EL (cell line): ENCODE measurements at regions not wholly inside any gene's neighbourhood (a gene's known extent, or its start where the extent isn't known, plus 50 kb on each side); places are given as distances from the start of the nearest gene placed in this dataset.
"Not testable (repeated sequence)": the region's sequence is repeated elsewhere in the genome, so short reads cannot be mapped to it uniquely, and the experiment has no call there.

Experiments
- DNase-seq: peaks from one replicate; pipeline ENCODE4 v3.0.0-alpha.2; 2016

GRCh38 chr3:77707281-77707680, 667.4 kb downstream of the ROBO2 start:
- no peak for DNase-seq

GRCh38 chr3:77709155-77709554, 669.3 kb downstream of the ROBO2 start:
- DNase-seq: no peak

GRCh38 chr3:77718311-77718710, 678.4 kb downstream of the ROBO2 start:
- DNase-seq: no peak

GRCh38 chr3:77720460-77720971, 680.6 kb downstream of the ROBO2 start:
- no peak for DNase-seq

- no peak for DNase-seq
These were observed 686.6 kb downstream of the ROBO2 start for GRCh38 chr3:77726517-77726916.

GRCh38 chr3:77746048-77746447, 706.1 kb downstream of the ROBO2 start:
- DNase-seq: no peak

GRCh38 chr3:77746892-77747291, 707.0 kb downstream of the ROBO2 start:
- DNase-seq: no peak

GRCh38 chr3:77756397-77756975, 716.6 kb downstream of the ROBO2 start:
- not testable (repeated sequence) for DNase-seq

GRCh38 chr3:77772459-77772858, 732.6 kb downstream of the ROBO2 start:
- no peak for DNase-seq

GRCh38 chr3:77773084-77773483, 733.2 kb downstream of the ROBO2 start:
- no peak for DNase-seq

GRCh38 chr3:77780278-77780996, 740.5 kb downstream of the ROBO2 start:
- no peak for DNase-seq

GRCh38 chr3:77786216-77786615, 746.3 kb downstream of the ROBO2 start:
- no peak for DNase-seq

GRCh38 chr3:77795013-77795412, 755.1 kb downstream of the ROBO2 start:
- no peak for DNase-seq

GRCh38 chr3:77799278-77799677, 759.4 kb downstream of the ROBO2 start:
- no peak for DNase-seq

- no peak for DNase-seq
These were observed 761.0 kb downstream of the ROBO2 start for GRCh38 chr3:77800893-77801292.

- no peak for DNase-seq
These were observed 767.4 kb downstream of the ROBO2 start for GRCh38 chr3:77807312-77807711.

GRCh38 chr3:77814845-77815244, 774.9 kb downstream of the ROBO2 start:
- no peak for DNase-seq

- DNase-seq: peak; percentile 6
These were observed 775.6 kb downstream of the ROBO2 start for GRCh38 chr3:77815467-77815866.

GRCh38 chr3:77816366-77816765, 776.5 kb downstream of the ROBO2 start:
- DNase-seq: peak; percentile 14

- DNase-seq: peak; percentile 93
These were observed 785.3 kb downstream of the ROBO2 start for GRCh38 chr3:77825001-77825827.

GRCh38 chr3:77835921-77836320, 796.0 kb downstream of the ROBO2 start:
- DNase-seq: peak; percentile 33

- DNase-seq: no peak
These were observed 797.6 kb downstream of the ROBO2 start for GRCh38 chr3:77837456-77838025.

GRCh38 chr3:77859156-77859555, 819.3 kb downstream of the ROBO2 start:
- no peak for DNase-seq
